H1 (cell line): ENCODE measurements at regions not wholly inside any gene's neighbourhood (a gene's known extent, or its start where the extent isn't known, plus 50 kb on each side); places are given as distances from the start of the nearest gene placed in this dataset.

Experiments used
- CTCF ChIA-PET: fragments of 300-600 bp; sonication (Branson Sonifier 250); formaldehyde crosslinking; loops from one replicate; lab custom pipeline; 2021; ENCODE audit not compliant: partially characterized antibody; lab: Charles Lee
- POLR2A ChIA-PET: fragments of 300-600 bp; sonication (Branson Sonifier 250); formaldehyde crosslinking; loops from one replicate; lab custom pipeline; 2021; ENCODE audit warnings: inconsistent platforms; ENCODE audit not compliant: partially characterized antibody; lab: Charles Lee
- DNase-seq, 2 experiments: peaks; one replicate each; pipeline versions ENCODE4 v3.0.0 to v3.0.0-alpha.2; 2010 to 2022; ENCODE audit warnings: low spot score in 2 of 2, low read depth in 1 of 2, mixed read lengths in 1 of 2
- FAIRE-seq: peaks from 2 replicates; lab custom pipeline; 2011; peaks lifted over from hg19 to GRCh38; lab: Jason Lieb, UNC
- H2AFZ ChIP-seq: 2 replicates; pipeline ENCODE4 v1.8.1; 2012; ENCODE audit warnings: low read length, inconsistent platforms
- H2AK5ac ChIP-seq: 2 replicates; pipeline ENCODE4 v1.6.1; 2013; ENCODE audit warnings: low read depth, low read length
- H2BK120ac ChIP-seq: replicated peaks from 2 replicates; pipeline ENCODE3; 2013; ENCODE audit warnings: low read depth, low read length, inconsistent platforms
- H2BK12ac ChIP-seq: 2 replicates; pipeline ENCODE4 v1.6.1; 2013; ENCODE audit warnings: low read depth, low read length
- H2BK15ac ChIP-seq: 2 replicates; pipeline ENCODE4 v1.6.1; 2013; ENCODE audit warnings: low read length
- H2BK20ac ChIP-seq: 2 replicates; pipeline ENCODE4 v1.6.1; 2013; ENCODE audit warnings: low read length
- H2BK5ac ChIP-seq: 2 replicates; pipeline ENCODE4 v1.6.1; 2013; ENCODE audit warnings: low read depth, low read length
- H3K14ac ChIP-seq: 2 replicates; pipeline ENCODE4 v1.6.1; 2013; ENCODE audit warnings: inconsistent platforms; ENCODE audit not compliant: insufficient read length
- H3K18ac ChIP-seq: 2 replicates; pipeline ENCODE4 v1.6.1; 2013; ENCODE audit warnings: low read length; ENCODE audit errors: extremely low read depth
- H3K23ac ChIP-seq: 2 replicates; pipeline ENCODE4 v1.6.1; 2013; ENCODE audit warnings: inconsistent platforms; ENCODE audit not compliant: insufficient read length
- H3K23me2 ChIP-seq: 2 replicates; pipeline ENCODE4 v1.6.1; 2013; ENCODE audit warnings: low read depth, low read length
- H3K27ac ChIP-seq: 2 replicates; pipeline ENCODE4 v1.6.1; 2011; ENCODE audit warnings: low read depth, low read length, inconsistent platforms
- H3K27me3 ChIP-seq, 4 experiments: replicated peaks in 1 of 4; 1 replicate in 1 of 4; 2 replicates in 3 of 4; pipeline versions ENCODE4 v1.6.1 to v1.8.1; 2011 to 2013; ENCODE audit warnings: low read length in 3 of 4, mild to moderate bottlenecking in 3 of 4, inconsistent platforms in 2 of 4, mixed read lengths in 2 of 4, moderate library complexity in 1 of 4; ENCODE audit not compliant: control insufficient read depth in 3 of 4, insufficient read depth in 3 of 4; ENCODE audit errors: extremely low read depth in 1 of 4
- H3K36me3 ChIP-seq, 4 experiments: 2 replicates each; pipeline versions ENCODE4 v1.6.1 to v1.8.1; 2011 to 2013; ENCODE audit warnings: mild to moderate bottlenecking in 4 of 4, low read length in 3 of 4, moderate library complexity in 2 of 4, control low read depth in 1 of 4, inconsistent platforms in 1 of 4; ENCODE audit not compliant: insufficient read depth in 4 of 4, control insufficient read depth in 2 of 4
- H3K4ac ChIP-seq: replicated peaks from 2 replicates; pipeline ENCODE3; 2013; ENCODE audit warnings: low read length, low read depth, mixed read lengths, inconsistent platforms; ENCODE audit not compliant: insufficient read length
- H3K4me1 ChIP-seq, 4 experiments: replicated peaks in 1 of 4; 1 replicate in 1 of 4; 2 replicates in 3 of 4; pipeline versions ENCODE4 v1.6.1 to v1.8.1; 2011 to 2013; ENCODE audit warnings: low read length in 3 of 4, inconsistent platforms in 2 of 4, mixed read lengths in 1 of 4; ENCODE audit not compliant: insufficient read depth in 4 of 4, control insufficient read depth in 3 of 4
- H3K4me2 ChIP-seq, 2 experiments: 2 replicates each; pipeline versions ENCODE4 v1.6.1 to v1.8.1; 2011 to 2013; ENCODE audit warnings: low read depth in 2 of 2, low read length in 2 of 2, control low read depth in 1 of 2, inconsistent platforms in 1 of 2, mild to moderate bottlenecking in 1 of 2; ENCODE audit not compliant: insufficient read depth in 1 of 2
- H3K4me3 ChIP-seq, 4 experiments: fragments of 200-600, 300-600 bp in 1 of 4; sonication (generic), shearing (Covaris generic), sonication (Bioruptor Twin) in 1 of 4; 2 replicates each; pipeline versions ENCODE4 v1.5.1 to v1.8.1; 2011 to 2016; ENCODE audit warnings: low read length in 4 of 4, low read depth in 3 of 4, control low read depth in 2 of 4, inconsistent platforms in 2 of 4, mild to moderate bottlenecking in 2 of 4, mixed read lengths in 1 of 4, moderate library complexity in 1 of 4; ENCODE audit not compliant: insufficient read depth in 2 of 4; ENCODE audit errors: extremely low read depth in 1 of 4
- H3K56ac ChIP-seq: replicated peaks from 2 replicates; pipeline ENCODE3; 2013; ENCODE audit warnings: low read depth, mild to moderate bottlenecking, mixed read lengths, low read length, inconsistent platforms; ENCODE audit not compliant: insufficient read length
- H3K79me1 ChIP-seq: 2 replicates; pipeline ENCODE4 v1.6.1; 2013; ENCODE audit warnings: low read depth, low read length, control low read depth
- H3K79me2 ChIP-seq, 2 experiments: 2 replicates each; pipeline versions ENCODE4 v1.6.1 to v1.8.1; 2012 to 2013; ENCODE audit warnings: low read length in 2 of 2, mild to moderate bottlenecking in 2 of 2, inconsistent platforms in 1 of 2; ENCODE audit not compliant: insufficient read depth in 2 of 2, control insufficient read depth in 1 of 2
- H3K9ac ChIP-seq, 4 experiments: replicated peaks in 1 of 4; 1 replicate in 1 of 4; 2 replicates in 3 of 4; pipeline versions ENCODE4 v1.6.1 to v1.8.1; 2011 to 2013; ENCODE audit warnings: low read depth in 3 of 4, low read length in 3 of 4, control low read depth in 2 of 4, mild to moderate bottlenecking in 2 of 4, moderate library complexity in 2 of 4, inconsistent platforms in 1 of 4; ENCODE audit errors: extremely low read depth in 1 of 4
- H3K9me3 ChIP-seq, 2 experiments: 2 replicates each; pipeline versions ENCODE4 v1.6.1 to v1.8.1; 2012 to 2013; ENCODE audit warnings: mild to moderate bottlenecking in 2 of 2, moderate library complexity in 2 of 2, control low read depth in 1 of 2, inconsistent platforms in 1 of 2, low read depth in 1 of 2, low read length in 1 of 2, mixed read lengths in 1 of 2; ENCODE audit not compliant: insufficient read depth in 2 of 2
- H4K20me1 ChIP-seq, 2 experiments: replicated peaks in 1 of 2; 2 replicates each; pipeline versions ENCODE3 to v1.8.1; 2011 to 2013; ENCODE audit warnings: inconsistent platforms in 2 of 2, low read length in 2 of 2, mild to moderate bottlenecking in 1 of 2; ENCODE audit not compliant: insufficient read depth in 2 of 2, control insufficient read depth in 1 of 2
- H4K5ac ChIP-seq: 2 replicates; pipeline ENCODE4 v1.6.1; 2013; ENCODE audit warnings: low read length, low read depth, mixed read lengths, inconsistent platforms; ENCODE audit not compliant: insufficient read length
- H4K8ac ChIP-seq: 2 replicates; pipeline ENCODE4 v1.8.0; 2013; ENCODE audit warnings: mild to moderate bottlenecking, moderate library complexity, low read length, inconsistent platforms; ENCODE audit not compliant: insufficient read depth; ENCODE audit errors: extremely low read depth
- H4K91ac ChIP-seq: replicated peaks from 2 replicates; pipeline ENCODE3; 2013; ENCODE audit warnings: low read length, mixed read lengths, inconsistent platforms; ENCODE audit not compliant: insufficient read length
- EP300 ChIP-seq, 2 experiments: IDR thresholded peaks; 1 replicate in 1 of 2; 2 replicates in 1 of 2; pipeline ENCODE4 v1.6.1; 2011 to 2012; ENCODE audit warnings: low read depth in 2 of 2, low read length in 2 of 2, mild to moderate bottlenecking in 2 of 2, borderline replicate concordance in 1 of 2, inconsistent platforms in 1 of 2, moderate library complexity in 1 of 2
- FOSL1 ChIP-seq: IDR thresholded peaks from 2 replicates; pipeline ENCODE4 v1.6.1; 2011; ENCODE audit warnings: mild to moderate bottlenecking, low read depth, low read length, moderate library complexity; ENCODE audit not compliant: insufficient read depth
- GTF2F1 ChIP-seq: IDR thresholded peaks from 2 replicates; pipeline ENCODE4 v1.6.1; 2012; ENCODE audit warnings: low read depth, low read length, improper control_type of control experiment, borderline replicate concordance
- JUN ChIP-seq: IDR thresholded peaks from 2 replicates; pipeline ENCODE4 v1.6.1; 2011; ENCODE audit warnings: low read depth, mild to moderate bottlenecking, improper control_type of control experiment, low read length
- KDM1A ChIP-seq: fragments of 200-600, 300-600 bp; sonication (generic); IDR thresholded peaks from 2 replicates; pipeline ENCODE4 v1.7.1; 2016; ENCODE audit warnings: mild to moderate bottlenecking, low read length, borderline replicate concordance
- RAD21 ChIP-seq, 2 experiments: IDR thresholded peaks in 1 of 2; conservative IDR thresholded peaks in 1 of 2; 2 replicates each; pipeline ENCODE4 v1.6.1; 2011; ENCODE audit warnings: low read depth in 2 of 2, low read length in 2 of 2, improper control_type of control experiment in 1 of 2, inconsistent platforms in 1 of 2, mild to moderate bottlenecking in 1 of 2, moderate library complexity in 1 of 2
- RBBP5 ChIP-seq: IDR thresholded peaks from 2 replicates; pipeline ENCODE4 v1.7.1; 2012; ENCODE audit warnings: low read depth, mild to moderate bottlenecking, inconsistent platforms, low read length, moderate library complexity, borderline replicate concordance
- SIX5 ChIP-seq: IDR thresholded peaks from 2 replicates; pipeline ENCODE4 v1.6.1; 2011; ENCODE audit warnings: mild to moderate bottlenecking, low read depth, low read length
- TAF1 ChIP-seq: IDR thresholded peaks from 2 replicates; pipeline ENCODE4 v1.6.1; 2011; ENCODE audit warnings: mild to moderate bottlenecking, low read depth, low read length
- TAF7 ChIP-seq: optimal IDR thresholded peaks from 2 replicates; pipeline ENCODE3; 2011; ENCODE audit warnings: low read depth, mild to moderate bottlenecking, inconsistent platforms, low read length, moderate library complexity, borderline replicate concordance
- TBP ChIP-seq: IDR thresholded peaks from 2 replicates; pipeline ENCODE4 v1.6.1; 2011; ENCODE audit warnings: low read depth, low read length, improper control_type of control experiment
- ZNF274 ChIP-seq: IDR thresholded peaks from 2 replicates; pipeline ENCODE4 v1.7.0; 2012; ENCODE audit warnings: low read length, borderline replicate concordance; ENCODE audit errors: extremely low read depth
- WGBS, 2 experiments: shearing (Covaris generic) in 1 of 2; methylation state at CpG; one replicate each; pipeline versions ENCODE4 v1.1.6 to v1.1.7; 2013 to 2015; ENCODE audit warnings: low lambda C conversion rate in 2 of 2, mixed read lengths in 2 of 2, inconsistent platforms in 1 of 2, low coverage in 1 of 2, missing lambda C conversion rate in 1 of 2; ENCODE audit not compliant: insufficient replicate concordance in 2 of 2, insufficient coverage in 1 of 2, insufficient read length in 1 of 2; ENCODE audit errors: extremely low coverage in 1 of 2, missing lambda C conversion rate in 1 of 2; 5-methylcytosine and 5-hydroxymethylcytosine counted together
- TF ChIP-seq, protein P1 (sequence below): IDR thresholded peaks from 2 replicates; pipeline ENCODE4 v1.6.1; 2011; ENCODE audit warnings: low read length, improper control_type of control experiment

DNA sequence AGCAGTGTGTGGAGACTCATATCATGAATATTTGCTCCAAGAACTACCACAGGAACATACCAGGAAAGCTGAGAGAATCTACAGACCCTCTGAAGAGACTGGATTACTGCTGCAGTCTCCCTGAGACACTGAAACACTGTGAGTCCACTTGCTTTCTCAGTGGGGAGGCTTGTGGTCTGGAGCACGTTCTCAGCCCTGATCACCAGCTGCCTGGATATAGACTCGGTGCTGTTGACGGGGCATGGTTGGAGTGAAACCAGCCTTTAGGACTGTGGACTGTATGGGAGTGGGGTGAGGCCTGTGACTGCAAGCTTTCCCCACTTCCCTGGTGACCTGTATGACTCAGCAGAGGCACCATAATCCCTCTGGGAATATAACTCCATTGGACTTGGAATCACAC, 525.8 kb upstream of the FBXO33 start:
- Histone ChIP-seq H3K23me2 (no peaks in the 10 kb centered on the region), H4K91ac (no peak overlapping the region), H4K8ac (no peak overlapping the region), H3K4ac (no peak overlapping the region), H3K56ac (no peak overlapping the region), H3K4me2 (no peak overlapping the region), H3K18ac (no peak overlapping the region), H4K5ac (no peak overlapping the region), H2BK5ac (no peak overlapping the region), H2AFZ (no peak overlapping the region), H3K9me3 (no peaks in the 10 kb centered on the region), H3K27me3 (no peaks in the 10 kb centered on the region), H3K9ac (no peak overlapping the region), H3K14ac (no peak overlapping the region), H3K23ac (no peak overlapping the region), H3K36me3 (no peaks in the 10 kb centered on the region), H3K79me1 (no peaks in the 10 kb centered on the region), H4K20me1 (no peaks in the 10 kb centered on the region), H2BK15ac (no peak overlapping the region), H3K4me3 (no peak overlapping the region), H3K4me1 (no peaks in the 10 kb centered on the region), H2AK5ac (no peak overlapping the region), H2BK120ac (no peak overlapping the region), H2BK20ac (no peak overlapping the region), H3K79me2 (no peaks in the 10 kb centered on the region), H2BK12ac (no peak overlapping the region), H3K27ac (no peak overlapping the region; the same call in 1 of the 2 replicates)
- WGBS, 2 experiments, result 98% methylated on average over 3 of the region's 3 CpGs; no CpG with 5 or more reads in 1 of the 2 experiments
- ChIA-PET POLR2A (no interaction called here), CTCF (interaction anchor here (0.9 to 1.0 kb wide), 2 partner anchors 9 to 96 kb away, joined by 3 read pairs; no protein-coding TSS in a partner anchor)
- no peak for FAIRE-seq
- DNase-seq, result no peak
- TF ChIP-seq JUN, result no peak
- no peak for TF ChIP-seq KDM1A
- no peak for TF ChIP-seq FOSL1
- no peak for TF ChIP-seq EP300 (IDR thresholded peaks at IDR 0.05; ENCODE audit: borderline replicate concordance in 1 of 2, low read depth in 2 of 2, low read length in 2 of 2)
- TF ChIP-seq SIX5, result no peak
- no peak for TF ChIP-seq GTF2F1
- no peak for TF ChIP-seq ZNF274
- TF ChIP-seq RAD21 (IDR thresholded peaks at IDR 0.05 in 1 of 2, conservative IDR thresholded peaks at IDR 0.05 in 1 of 2; ENCODE audit: low read depth in 2 of 2, low read length in 2 of 2), result no peak
- no peak for TF ChIP-seq TBP
- no peak for TF ChIP-seq RBBP5
- TF ChIP-seq, protein P1, sequence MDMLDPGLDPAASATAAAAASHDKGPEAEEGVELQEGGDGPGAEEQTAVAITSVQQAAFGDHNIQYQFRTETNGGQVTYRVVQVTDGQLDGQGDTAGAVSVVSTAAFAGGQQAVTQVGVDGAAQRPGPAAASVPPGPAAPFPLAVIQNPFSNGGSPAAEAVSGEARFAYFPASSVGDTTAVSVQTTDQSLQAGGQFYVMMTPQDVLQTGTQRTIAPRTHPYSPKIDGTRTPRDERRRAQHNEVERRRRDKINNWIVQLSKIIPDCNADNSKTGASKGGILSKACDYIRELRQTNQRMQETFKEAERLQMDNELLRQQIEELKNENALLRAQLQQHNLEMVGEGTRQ, result no peak
- TF ChIP-seq TAF7, result no peak
- TF ChIP-seq TAF1, result no peak
